ENCODE measurements at regions not wholly inside any gene's neighbourhood (a gene's known extent, or its start where the extent isn't known, plus 50 kb on each side); places are given as distances from the start of the nearest gene placed in this dataset.
"Not testable (repeated sequence)": the region's sequence is repeated elsewhere in the genome, so short reads cannot be mapped to it uniquely, and the experiment has no call there.

DNA sequence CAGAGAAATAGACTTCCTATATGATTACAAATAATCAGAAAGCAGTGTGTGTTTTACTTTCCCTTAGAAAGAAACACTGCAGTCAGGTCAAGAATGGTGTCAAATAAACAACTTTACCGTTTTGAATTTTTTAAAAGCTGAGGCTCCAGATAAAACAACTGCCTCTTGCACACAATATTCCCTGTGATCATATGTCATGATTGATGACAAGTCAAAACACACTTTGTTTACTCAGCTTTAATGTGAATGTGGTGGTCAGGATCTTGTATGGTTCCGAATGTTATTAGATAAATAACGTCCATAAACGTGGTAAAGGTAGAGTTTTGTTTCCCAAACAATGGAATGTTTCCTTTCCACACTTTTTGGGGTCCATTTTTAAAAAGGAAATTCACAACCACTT lies 428.4 kb upstream of the MDFIC2 start:
- DNase-seq (ENCODE audit: low read depth, low spot score), result no peak

DNA sequence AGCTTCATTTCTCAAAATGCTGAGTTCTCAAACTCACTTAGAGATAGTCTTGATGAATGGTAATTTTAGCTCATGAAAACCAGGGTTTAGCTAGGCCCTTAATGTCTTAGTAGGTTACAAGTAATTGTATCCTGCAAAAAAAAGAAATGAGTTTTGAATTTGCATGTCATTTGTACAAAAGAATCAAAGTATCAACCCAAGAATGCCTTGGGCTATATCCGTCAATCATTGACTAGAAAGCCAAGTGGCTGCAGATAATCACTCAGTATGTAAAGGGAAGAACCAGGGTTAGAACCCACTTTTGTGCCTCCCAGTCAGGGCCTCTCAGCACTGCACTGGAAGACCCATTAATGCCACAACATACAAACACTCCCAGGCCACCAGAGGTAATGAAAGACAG lies 427.6 kb upstream of the MDFIC2 start:
- DNase-seq (ENCODE audit: low read depth, low spot score), result no peak

DNA sequence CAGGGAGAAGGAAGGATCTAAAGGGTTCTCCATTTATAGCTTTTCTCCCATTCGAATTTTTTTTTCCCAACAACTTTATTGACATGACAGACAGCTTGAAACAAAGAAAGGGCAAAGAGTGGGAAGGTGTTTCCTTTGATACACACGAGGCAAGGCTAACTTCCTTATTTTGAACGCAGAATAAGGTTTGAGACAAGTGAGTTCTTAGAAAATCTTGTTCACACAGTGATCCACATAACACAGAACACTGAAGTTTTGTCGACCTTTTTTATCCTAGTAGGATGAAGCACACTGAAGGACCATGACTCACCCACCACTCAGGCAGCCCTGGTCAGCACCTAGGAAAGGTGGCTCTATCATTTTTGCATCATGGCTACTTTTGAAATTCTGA lies 425.8 kb upstream of the MDFIC2 start:
- DNase-seq (ENCODE audit: low read depth, low spot score), result peak; percentile 89

DNA sequence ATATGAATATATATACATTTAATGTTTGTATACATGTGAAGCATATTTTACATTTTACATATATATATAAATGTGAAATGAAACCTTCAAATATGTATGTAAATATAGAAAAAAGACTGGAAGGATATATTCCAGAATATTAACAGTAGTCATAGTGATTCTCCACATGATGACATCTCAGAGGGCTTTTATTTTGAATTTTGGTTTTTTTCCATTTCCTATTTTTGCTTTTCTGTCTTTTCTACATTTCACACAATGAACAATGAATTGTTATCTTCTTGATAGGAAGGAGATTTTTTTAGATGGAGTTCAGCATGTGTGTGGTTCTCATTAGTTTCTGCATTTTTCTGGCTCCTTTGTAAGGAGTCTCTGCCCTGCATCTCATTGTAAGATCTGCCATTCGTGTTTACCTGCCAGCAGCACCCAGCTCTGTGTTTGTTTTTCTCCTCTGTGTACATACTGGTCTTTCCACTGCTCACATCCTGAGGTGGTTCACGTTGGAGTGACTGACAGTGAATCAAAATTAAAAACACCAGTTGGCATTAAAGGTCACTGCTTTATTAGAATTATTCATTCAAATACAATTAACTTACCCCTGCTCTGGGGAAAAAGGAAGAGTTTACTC lies 425.3 kb upstream of the MDFIC2 start:
- DNase-seq (ENCODE audit: low read depth, low spot score), result peak; percentile 57

DNA sequence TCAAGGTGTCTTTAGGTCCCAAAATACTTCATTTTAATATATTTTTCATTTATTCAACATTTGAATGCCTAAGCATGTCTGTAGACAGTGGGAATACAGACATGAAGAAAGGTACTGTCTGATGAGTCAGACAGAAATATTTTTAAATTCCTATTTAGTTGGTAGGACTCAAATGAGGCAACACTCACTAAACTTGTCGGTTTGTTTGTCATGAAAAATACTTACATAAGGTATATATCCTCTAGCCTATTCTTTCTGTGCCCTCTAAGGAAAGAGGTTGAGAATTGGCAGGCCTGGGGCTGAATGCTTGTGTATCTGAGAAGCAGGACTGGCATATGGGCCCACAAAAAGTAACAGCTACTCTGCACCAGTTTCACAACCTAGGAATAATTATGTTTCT lies 423.6 kb upstream of the MDFIC2 start:
- no peak for DNase-seq (ENCODE audit: low read depth, low spot score)

DNA sequence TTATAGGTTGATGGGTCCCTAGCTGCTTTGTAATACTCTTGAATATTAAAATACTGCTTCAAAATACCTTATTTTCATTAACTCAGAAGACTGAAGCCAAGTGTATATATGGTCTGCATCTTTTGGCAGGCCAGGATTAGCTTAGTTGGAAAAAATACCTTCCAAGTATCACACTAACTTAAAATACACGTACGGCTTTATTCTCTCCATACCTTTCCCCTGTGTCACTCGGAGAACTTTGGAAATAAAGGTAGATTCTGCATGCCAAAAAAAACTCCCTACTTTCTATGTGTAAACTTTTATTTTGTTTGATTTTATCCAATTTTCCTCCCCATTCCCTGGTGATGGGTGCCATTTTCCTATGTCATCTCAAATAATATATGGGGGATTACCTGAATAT lies 422.3 kb upstream of the MDFIC2 start:
- DNase-seq (ENCODE audit: low read depth, low spot score), result no peak

DNA sequence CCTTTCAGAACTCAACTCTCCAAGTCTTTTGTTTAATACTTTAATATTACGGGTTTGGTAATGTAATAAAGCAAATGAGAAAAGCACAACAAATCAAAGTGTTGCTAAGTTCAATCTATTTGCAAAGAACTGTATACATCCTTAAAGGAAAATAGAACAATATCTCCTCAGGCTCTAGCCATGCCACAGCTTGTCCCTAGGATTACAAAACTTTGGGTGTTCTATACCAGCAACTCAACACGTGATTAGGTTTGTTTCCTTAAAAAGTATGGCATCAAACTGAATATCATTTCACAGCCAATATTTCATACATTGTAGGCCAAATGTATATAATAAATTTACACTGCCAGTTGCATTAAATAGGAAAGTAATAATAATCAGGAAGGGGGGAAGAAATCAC lies 418.6 kb upstream of the MDFIC2 start:
- no peak for DNase-seq (ENCODE audit: low read depth, low spot score)

DNA sequence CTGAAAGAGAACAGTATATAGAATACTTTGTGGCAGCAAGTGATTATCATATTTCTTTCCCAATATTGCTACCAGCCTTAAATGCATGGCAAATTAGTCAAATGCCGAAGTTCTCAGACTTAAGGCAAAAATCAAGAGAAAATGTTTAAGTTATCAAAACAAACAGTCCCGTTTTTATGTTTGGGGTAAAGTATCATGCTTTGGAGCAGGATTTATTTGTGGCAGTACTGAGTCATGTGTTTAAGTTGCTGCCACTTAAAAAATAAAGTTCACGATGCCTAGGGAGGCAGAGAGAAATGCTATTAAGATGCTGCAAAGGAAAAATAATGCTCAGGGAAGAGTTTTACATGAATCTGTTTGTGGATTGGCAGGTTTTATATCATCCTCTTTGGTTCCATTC lies 417.4 kb upstream of the MDFIC2 start:
- no peak for DNase-seq (ENCODE audit: low read depth, low spot score)

DNA sequence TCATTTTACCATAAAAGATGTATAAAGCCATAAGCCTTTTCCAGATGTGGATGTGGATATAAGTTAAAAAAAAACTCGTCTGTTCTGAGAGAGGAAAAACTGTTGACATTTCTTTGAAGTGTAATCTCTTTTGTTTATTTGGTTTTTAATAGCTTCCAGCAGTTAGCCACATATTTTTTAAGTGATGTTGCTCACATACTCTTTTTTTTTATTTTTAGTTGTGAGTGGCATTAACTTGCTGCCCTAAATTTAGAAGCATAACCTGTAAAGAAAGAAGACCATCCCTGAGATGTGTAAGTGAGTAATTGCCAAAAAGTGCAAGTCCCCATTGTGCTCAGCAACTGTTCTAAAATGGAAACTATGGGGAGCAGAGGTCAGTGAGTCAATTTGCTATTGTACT lies 415.9 kb upstream of the MDFIC2 start:
- no peak for DNase-seq (ENCODE audit: low read depth, low spot score)

DNA sequence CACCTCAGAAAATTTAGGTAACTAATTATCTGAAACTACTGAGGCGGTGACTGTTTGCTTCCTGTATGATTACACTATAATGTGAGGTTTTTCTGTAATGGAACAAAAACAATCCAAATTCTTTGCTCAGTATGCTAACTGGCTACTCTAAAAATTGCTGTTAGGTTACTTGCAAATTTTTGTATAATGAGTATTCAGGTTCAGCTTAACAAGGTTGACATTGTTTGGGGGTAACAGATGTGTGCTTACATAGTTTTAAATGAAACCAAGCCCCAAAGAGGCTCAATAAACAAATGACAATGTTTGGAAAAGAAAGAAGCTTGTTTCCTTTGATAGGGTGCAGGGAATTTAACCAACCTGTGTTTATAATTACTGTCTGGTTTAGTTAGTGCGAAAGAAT lies 414.5 kb upstream of the MDFIC2 start:
- DNase-seq (ENCODE audit: low read depth, low spot score), result no peak

DNA sequence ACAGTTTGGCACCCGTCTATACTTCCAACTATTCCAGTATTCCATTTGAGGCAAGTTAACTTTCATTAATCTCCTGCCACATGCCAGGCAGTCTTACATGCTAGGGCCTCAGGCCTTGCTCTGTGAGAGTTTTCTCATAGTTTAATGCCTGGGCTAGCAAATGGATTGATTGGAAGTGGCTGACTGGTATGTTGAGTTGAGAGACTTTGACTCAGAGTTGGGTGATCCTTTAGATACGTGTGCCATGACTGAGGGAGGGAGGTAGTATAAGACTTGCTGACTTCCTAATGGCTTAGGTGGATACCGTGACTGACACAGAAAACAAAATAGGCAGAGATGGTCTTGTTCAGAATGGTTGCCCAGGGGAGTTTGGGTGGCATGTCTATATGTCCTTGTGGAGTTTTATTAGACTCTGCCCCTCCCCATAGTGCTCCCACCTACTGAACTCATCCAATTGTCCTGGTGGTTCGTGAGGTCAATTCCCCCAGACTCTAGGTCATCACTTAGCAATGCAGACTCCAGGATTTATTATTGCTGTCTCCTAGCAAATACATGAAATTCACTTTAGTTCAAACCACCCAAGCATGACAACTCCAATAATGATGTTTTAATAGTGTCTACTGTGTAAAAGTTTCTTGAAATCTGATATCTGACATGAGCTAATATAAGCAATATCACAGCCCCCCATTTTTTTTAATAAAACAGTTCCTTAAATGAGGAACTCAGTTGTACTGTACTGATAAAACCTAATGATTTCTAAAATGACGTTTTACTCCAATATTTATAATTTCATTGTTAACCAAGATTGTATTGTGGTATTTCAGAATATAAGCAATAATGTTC lies 413.9 kb upstream of the MDFIC2 start:
- no peak for DNase-seq (ENCODE audit: low read depth, low spot score)

DNA sequence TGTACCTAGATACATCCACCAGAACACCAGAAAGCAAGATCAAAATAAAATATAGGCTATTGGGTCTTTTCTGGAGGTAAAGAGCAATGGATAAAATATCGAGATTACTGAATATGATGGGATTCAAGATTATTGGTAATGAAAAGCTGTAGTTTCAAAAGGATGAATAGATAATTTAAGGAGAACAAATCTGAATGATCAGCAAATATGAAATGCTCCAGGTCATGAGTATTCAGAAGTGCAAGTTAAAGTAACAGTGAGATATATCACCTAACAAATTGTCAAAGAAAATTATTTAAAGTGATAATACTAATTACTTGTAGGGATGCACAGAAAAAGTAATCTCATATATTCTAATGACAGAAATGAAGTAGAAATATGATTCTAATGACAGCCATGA lies 409.6 kb upstream of the MDFIC2 start:
- DNase-seq (ENCODE audit: low read depth, low spot score), result no peak

DNA sequence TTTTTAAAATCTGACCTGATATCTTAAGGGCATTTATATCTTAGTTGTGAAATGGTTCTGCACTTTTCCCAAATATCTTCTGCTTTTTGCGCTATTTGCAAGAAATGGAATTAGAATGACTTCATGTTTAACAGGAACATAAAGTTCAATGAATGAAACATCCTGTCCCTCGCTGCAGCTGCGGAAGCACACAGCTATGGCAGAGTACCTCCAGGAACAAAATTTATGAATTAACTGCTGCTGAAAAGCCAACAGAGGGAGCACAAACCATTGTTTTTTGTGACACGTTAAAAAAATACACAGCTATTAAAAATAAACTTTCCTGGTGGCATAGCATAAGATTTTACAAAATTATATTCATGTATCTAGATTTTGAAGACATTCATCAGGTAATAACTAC lies 404.4 kb upstream of the MDFIC2 start:
- no peak for DNase-seq (ENCODE audit: low read depth, low spot score)

DNA sequence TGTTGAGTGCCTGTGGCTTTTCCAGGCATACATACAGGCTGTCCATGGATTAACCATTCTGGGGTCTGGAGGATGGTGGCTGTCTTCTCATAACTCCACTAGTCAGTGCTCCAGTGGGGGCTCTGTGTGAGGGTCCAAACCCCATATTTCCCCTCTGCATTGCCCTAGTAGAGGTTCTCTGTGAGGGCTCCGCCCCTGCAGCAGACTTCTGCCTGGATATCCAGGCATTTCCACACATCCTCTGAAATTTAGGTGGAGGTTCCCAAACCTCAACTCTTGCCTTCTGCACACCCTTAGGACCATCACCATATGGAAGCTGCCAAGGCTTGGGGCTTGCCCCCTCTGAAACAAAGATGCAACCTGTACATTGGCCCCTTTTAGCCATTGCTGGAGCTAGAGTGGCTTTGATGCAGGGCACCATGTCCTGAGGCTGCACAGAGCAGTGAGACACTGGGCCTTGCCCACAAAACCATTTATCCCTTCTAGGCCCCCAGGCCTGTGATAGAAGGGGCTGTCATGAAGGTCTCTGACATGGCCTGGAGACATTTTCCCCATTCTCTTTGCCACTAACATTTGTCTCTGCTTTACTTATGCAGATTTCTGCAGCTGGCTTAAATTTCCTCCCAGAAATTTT lies 400.1 kb upstream of the MDFIC2 start:
- DNase-seq (ENCODE audit: low read depth, low spot score), result no peak

DNA sequence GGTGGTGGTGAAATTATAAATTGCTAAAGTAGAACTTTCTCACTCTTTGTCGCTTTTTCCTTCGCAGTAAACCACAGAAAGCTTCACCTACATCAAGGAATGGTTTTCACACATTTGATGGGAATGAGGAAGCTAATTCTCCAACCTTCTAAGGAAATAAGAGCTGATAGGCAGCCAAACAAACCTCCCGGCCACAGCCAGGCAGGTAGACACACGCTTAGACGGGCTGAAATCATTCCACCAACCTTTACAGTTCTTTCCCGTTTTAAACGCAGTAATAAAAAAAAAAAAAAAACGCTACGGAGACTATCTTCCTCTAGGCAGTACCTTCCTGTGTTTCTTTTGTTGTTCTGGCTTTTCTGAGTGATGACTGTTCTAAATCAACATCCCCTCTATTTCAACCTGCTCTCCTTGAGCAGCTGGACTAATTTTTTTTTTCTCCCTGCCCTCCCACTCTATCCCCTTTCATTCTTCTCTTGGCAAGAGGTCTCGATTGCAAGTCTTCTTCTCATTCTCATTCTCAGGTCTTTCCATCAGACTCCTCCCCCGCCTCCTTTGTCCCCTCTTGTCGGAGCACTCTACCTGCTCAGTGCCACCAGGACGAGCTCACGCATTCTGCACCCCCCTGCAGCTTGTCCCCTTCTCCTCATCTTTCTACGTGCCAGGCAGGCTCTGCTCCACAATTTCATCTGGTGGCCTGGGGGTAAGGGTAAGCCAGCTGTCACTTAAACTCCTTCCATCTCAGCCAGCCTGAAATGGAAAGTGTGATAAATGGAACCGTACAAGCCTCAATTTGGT lies 391.1 kb upstream of the MDFIC2 start:
- DNase-seq (ENCODE audit: low read depth, low spot score), result no peak

DNA sequence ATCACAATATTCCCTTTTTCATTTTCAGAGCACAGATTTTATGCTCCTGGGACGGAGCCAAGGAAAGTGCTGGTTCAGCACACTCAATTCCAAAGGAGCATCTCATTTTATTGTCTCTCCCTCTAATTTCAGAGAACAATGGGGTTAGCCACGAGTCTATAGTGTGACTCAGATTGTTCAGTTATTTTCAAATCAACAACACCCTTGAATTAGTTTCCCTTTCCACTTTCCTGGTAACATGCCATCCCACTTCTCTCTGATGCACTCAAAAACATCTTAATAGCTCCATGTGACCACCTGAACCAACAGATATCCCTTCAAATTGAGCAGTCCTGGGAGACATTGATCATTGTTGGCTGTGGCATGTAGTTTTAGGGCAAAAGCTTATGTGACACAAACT lies 389.7 kb upstream of the MDFIC2 start:
- DNase-seq (ENCODE audit: low read depth, low spot score), result no peak

DNA sequence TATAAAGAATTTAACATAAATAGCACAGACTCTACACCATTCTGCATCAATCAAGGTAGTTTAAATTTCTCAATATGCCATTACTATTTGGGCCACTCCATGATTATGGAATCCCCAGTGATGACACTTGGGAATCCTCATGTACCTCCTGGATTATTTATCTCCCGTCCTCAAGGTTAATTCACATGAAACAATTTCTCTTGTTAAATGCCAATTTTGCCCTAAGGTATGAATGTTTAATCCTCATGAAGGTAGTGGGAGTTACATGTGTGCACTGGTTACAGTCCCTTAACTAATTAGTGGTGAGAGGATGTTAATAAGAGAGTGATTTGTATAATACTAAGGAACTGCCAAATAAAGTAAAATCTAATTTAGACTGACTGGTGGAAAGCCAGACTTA lies 372.3 kb upstream of the MDFIC2 start:
- no peak for DNase-seq (ENCODE audit: low read depth, low spot score)

DNA sequence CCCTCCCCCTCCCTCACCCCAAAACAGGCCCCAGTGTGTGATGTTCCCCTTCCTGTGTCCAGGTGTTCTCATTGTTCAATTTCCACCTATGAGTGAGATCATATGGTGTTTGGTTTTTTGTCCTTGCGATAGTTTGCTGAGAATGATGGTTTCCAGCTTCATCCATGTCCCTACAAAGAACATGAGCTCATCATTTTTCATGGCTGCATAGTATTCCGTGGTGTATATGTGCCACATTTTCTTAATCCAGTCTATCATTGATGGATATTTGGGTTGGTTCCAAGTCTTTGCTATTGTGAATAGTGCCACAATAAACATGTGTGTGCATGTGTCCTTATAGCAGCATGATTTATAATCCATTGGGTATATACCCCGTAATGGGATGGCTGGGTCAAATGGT lies 363.4 kb upstream of the MDFIC2 start:
- DNase-seq (ENCODE audit: low read depth, low spot score), result not testable (repeated sequence)

DNA sequence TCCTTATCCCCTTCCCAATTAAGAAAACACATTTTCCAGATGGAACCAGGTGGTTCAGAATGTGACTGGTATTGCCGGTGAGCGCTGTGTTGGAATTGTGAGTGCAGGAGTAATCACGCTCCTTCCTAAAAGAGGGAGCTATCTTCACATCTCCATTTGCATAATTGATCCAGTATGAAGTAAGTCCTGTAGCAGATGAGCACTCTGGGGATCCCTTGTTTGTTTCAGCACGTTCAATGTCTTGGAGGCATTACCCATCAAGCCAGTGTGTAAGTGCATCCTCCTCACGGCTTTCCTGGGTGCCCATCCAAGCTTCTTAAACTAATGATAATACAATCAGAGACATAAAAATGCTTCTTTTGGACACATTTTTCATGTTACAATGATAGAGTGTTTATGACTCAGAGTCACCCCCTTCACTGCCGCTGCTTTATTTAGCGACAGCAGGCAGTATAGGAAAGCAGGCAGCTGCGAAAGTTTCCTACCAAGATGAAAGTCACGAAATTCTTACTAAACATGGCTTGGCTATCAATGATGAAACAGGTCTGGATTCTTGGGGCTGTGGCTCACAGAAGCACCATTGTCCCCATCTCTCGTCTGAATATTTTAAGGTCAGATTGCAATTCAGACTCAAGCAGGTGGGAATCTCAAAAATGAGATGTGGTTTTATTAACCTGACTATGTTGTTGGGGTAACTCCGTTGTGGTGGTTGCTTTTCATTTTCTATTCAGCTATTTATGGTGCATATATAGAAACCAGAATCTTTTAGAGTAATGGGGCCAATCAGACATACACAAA lies 346.3 kb upstream of the MDFIC2 start:
- no peak for DNase-seq (ENCODE audit: low read depth, low spot score)

DNA sequence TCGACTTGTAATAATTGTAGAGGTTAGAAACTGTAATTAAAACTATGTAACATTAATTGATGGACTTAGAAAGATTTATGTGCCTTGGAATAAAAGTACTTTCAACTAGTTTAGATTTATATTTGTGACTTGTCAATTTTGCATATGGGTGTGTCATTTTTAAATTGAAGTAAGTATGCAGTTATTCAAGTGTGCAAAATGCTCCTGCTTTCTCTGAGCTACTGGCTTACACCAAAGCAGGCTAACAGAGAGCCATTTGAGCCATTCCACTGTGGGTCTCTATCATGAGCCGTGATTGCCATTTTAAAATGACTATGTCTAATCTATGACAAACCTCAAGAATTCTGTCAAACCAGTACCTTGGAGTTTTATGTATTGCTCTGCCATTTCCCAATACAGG lies 345.0 kb upstream of the MDFIC2 start:
- DNase-seq (ENCODE audit: low read depth, low spot score), result no peak

DNA sequence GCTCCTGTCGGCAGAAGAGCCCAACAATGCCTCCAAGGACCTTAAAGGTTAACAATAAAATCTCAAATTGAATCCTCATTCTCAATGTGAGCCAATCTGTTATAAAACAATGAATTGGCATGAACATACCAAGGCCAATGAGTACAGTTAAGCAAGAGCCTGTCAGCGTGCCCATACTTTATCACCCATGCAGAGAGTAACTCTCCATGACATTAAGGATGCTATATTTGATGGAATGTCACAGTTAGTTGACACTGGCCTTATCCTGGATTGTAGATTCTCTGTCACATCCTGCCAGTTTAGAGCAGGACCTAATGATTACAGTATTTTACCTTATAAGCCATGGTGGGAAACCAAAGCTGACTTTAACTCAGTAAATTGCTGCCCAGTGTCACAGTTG lies 335.4 kb upstream of the MDFIC2 start:
- DNase-seq (ENCODE audit: low read depth, low spot score), result no peak
